Mesendoderm (in vitro differentiated cells): ENCODE measurements at regions not wholly inside any gene's neighbourhood (a gene's known extent, or its start where the extent isn't known, plus 50 kb on each side); places are given as distances from the start of the nearest gene placed in this dataset.

ENCODE experiments used
- DNase-seq: peaks from one replicate; pipeline ENCODE4 v3.0.0; 2013
- H2AK5ac ChIP-seq: 2 replicates; pipeline ENCODE4 v1.6.1; 2013; ENCODE audit warnings: low read length, inconsistent platforms
- H2BK120ac ChIP-seq: 2 replicates; pipeline ENCODE4 v1.6.1; 2013; ENCODE audit warnings: low read depth, mild to moderate bottlenecking, low read length, moderate library complexity, mixed read lengths
- H2BK15ac ChIP-seq: replicated peaks from 2 replicates; pipeline ENCODE4 v1.6.1; 2013; ENCODE audit warnings: low read depth, mild to moderate bottlenecking, moderate library complexity
- H2BK5ac ChIP-seq: 2 replicates; pipeline ENCODE4 v1.6.1; 2013; ENCODE audit warnings: low read length, inconsistent platforms
- H3K18ac ChIP-seq: 2 replicates; pipeline ENCODE4 v1.6.1; 2013; ENCODE audit warnings: mild to moderate bottlenecking, low read length, mixed read lengths
- H3K23ac ChIP-seq: one replicate; pipeline ENCODE4 v1.6.1; 2013; ENCODE audit warnings: low read length
- H3K27ac ChIP-seq: 2 replicates; pipeline ENCODE4 v1.5.1; 2013; ENCODE audit warnings: low read depth, mild to moderate bottlenecking, inconsistent platforms, low read length, moderate library complexity
- H3K27me3 ChIP-seq: 2 replicates; pipeline ENCODE4 v1.6.1; 2013; ENCODE audit warnings: low read length, control low read depth, mild to moderate bottlenecking, inconsistent platforms; ENCODE audit not compliant: insufficient read depth, poor library complexity
- H3K36me3 ChIP-seq: 2 replicates; pipeline ENCODE4 v1.6.1; 2013; ENCODE audit warnings: low read length, inconsistent platforms; ENCODE audit not compliant: control insufficient read depth, insufficient read depth
- H3K4ac ChIP-seq: one replicate; pipeline ENCODE4 v1.6.1; 2013; ENCODE audit warnings: low read depth, mild to moderate bottlenecking, low read length, moderate library complexity
- H3K4me1 ChIP-seq: 2 replicates; pipeline ENCODE4 v1.6.1; 2013; ENCODE audit warnings: low read depth, low read length, inconsistent platforms; ENCODE audit not compliant: control insufficient read depth
- H3K4me2 ChIP-seq: 2 replicates; pipeline ENCODE4 v1.6.1; 2013; ENCODE audit warnings: low read length
- H3K4me3 ChIP-seq: 2 replicates; pipeline ENCODE4 v1.5.1; 2013; ENCODE audit warnings: mild to moderate bottlenecking, low read length
- H3K56ac ChIP-seq: one replicate; pipeline ENCODE4 v1.6.1; 2013; ENCODE audit warnings: low read length
- H3K79me1 ChIP-seq: 2 replicates; pipeline ENCODE4 v1.6.1; 2013; ENCODE audit warnings: low read length, inconsistent platforms
- H3K79me2 ChIP-seq: 2 replicates; pipeline ENCODE4 v1.6.1; 2013; ENCODE audit warnings: mild to moderate bottlenecking, low read length; ENCODE audit not compliant: control insufficient read depth, insufficient read depth
- H3K9ac ChIP-seq: 2 replicates; pipeline ENCODE4 v1.6.1; 2013; ENCODE audit warnings: low read length, inconsistent platforms
- H4K5ac ChIP-seq: one replicate; pipeline ENCODE4 v1.6.1; 2013; ENCODE audit warnings: low read length
- H4K8ac ChIP-seq: one replicate; pipeline ENCODE4 v1.6.1; 2013; ENCODE audit warnings: low read depth, mild to moderate bottlenecking, control low read depth, low read length, moderate library complexity
- WGBS: extraction: QIAGEN DNeasy Blood & Tissue Kit; methylation state at CpG from one replicate; pipeline ENCODE4 v1.1.7; 2013; ENCODE audit warnings: low lambda C conversion rate, missing lambda C conversion rate; ENCODE audit not compliant: insufficient coverage; ENCODE audit errors: extremely low coverage; 5-methylcytosine and 5-hydroxymethylcytosine counted together

GRCh38 chr17:70338946-70339354 lies 169.6 kb downstream of the KCNJ2 start:
- H2BK15ac ChIP-seq = no peak overlapping the region
- no peaks in the 10 kb centered on the region for H3K79me1 ChIP-seq
- H3K27me3 ChIP-seq = no peaks in the 10 kb centered on the region
- no peak for DNase-seq
- no peak overlapping the region for H3K23ac ChIP-seq
- H3K4me1 ChIP-seq = no peaks in the 10 kb centered on the region
- no peak overlapping the region for H3K9ac ChIP-seq
- H4K5ac ChIP-seq = no peak overlapping the region
- no CpG with 5 or more reads among the region's 1 CpG for WGBS
- no peak overlapping the region for H3K4me3 ChIP-seq
- H3K4me2 ChIP-seq = no peak overlapping the region
- no peaks in the 10 kb centered on the region for H3K79me2 ChIP-seq
- no peak overlapping the region for H2BK5ac ChIP-seq
- no peaks in the 10 kb centered on the region for H3K36me3 ChIP-seq
- H2AK5ac ChIP-seq = no peak overlapping the region
- H4K8ac ChIP-seq = no peak overlapping the region
- no peak overlapping the region for H3K56ac ChIP-seq
- no peak overlapping the region for H3K18ac ChIP-seq
- no peak overlapping the region for H3K27ac ChIP-seq
- no peak overlapping the region for H3K4ac ChIP-seq
- no peak overlapping the region for H2BK120ac ChIP-seq

GRCh38 chr17:70343114-70343513 lies 173.8 kb downstream of the KCNJ2 start:
- H3K4me1 ChIP-seq = no peaks in the 10 kb centered on the region
- no peak overlapping the region for H3K27ac ChIP-seq
- H3K4me2 ChIP-seq = no peak overlapping the region
- no peak overlapping the region for H3K56ac ChIP-seq
- no peak for DNase-seq
- H3K23ac ChIP-seq = no peak overlapping the region
- no peaks in the 10 kb centered on the region for H3K79me2 ChIP-seq
- no CpG with 5 or more reads among the region's 5 CpGs for WGBS
- H3K79me1 ChIP-seq = no peaks in the 10 kb centered on the region
- no peaks in the 10 kb centered on the region for H3K36me3 ChIP-seq
- no peak overlapping the region for H2BK120ac ChIP-seq
- no peaks in the 10 kb centered on the region for H3K27me3 ChIP-seq
- no peak overlapping the region for H3K9ac ChIP-seq
- H2AK5ac ChIP-seq = no peak overlapping the region
- no peak overlapping the region for H2BK15ac ChIP-seq
- H3K4ac ChIP-seq = no peak overlapping the region
- no peak overlapping the region for H3K4me3 ChIP-seq
- no peak overlapping the region for H2BK5ac ChIP-seq
- H4K5ac ChIP-seq = no peak overlapping the region
- H3K18ac ChIP-seq = no peak overlapping the region
- no peak overlapping the region for H4K8ac ChIP-seq

GRCh38 chr17:70344386-70345060 lies 175.2 kb downstream of the KCNJ2 start:
- no peaks in the 10 kb centered on the region for H3K4me1 ChIP-seq
- H2BK5ac ChIP-seq = no peak overlapping the region
- no CpG with 5 or more reads among the region's 6 CpGs for WGBS
- no peak overlapping the region for H3K9ac ChIP-seq
- H3K79me1 ChIP-seq = no peaks in the 10 kb centered on the region
- no peak overlapping the region for H3K18ac ChIP-seq
- H3K4ac ChIP-seq = no peak overlapping the region
- no peak overlapping the region for H4K8ac ChIP-seq
- H3K56ac ChIP-seq = no peak overlapping the region
- no peak overlapping the region for H3K27ac ChIP-seq
- H2AK5ac ChIP-seq = no peak overlapping the region
- DNase-seq = no peak
- H2BK15ac ChIP-seq = no peak overlapping the region
- H4K5ac ChIP-seq = no peak overlapping the region
- no peak overlapping the region for H3K23ac ChIP-seq
- no peak overlapping the region for H2BK120ac ChIP-seq
- no peaks in the 10 kb centered on the region for H3K27me3 ChIP-seq
- H3K4me2 ChIP-seq = no peak overlapping the region
- no peaks in the 10 kb centered on the region for H3K79me2 ChIP-seq
- no peak overlapping the region for H3K4me3 ChIP-seq
- H3K36me3 ChIP-seq = no peaks in the 10 kb centered on the region

- H3K23ac ChIP-seq = no peak overlapping the region
- H2AK5ac ChIP-seq = no peak overlapping the region
- H3K4ac ChIP-seq = no peak overlapping the region
- H3K79me2 ChIP-seq = no peaks in the 10 kb centered on the region
- H2BK5ac ChIP-seq = no peak overlapping the region
- H3K27ac ChIP-seq = no peak overlapping the region
- H2BK120ac ChIP-seq = no peak overlapping the region
- H3K9ac ChIP-seq = no peak overlapping the region
- no peaks in the 10 kb centered on the region for H3K27me3 ChIP-seq
- no peak overlapping the region for H3K4me2 ChIP-seq
- H3K4me1 ChIP-seq = no peaks in the 10 kb centered on the region
- no peak overlapping the region for H3K56ac ChIP-seq
- DNase-seq = no peak
- WGBS = no CpG with 5 or more reads among the region's 2 CpGs
- no peak overlapping the region for H3K4me3 ChIP-seq
- no peak overlapping the region for H4K5ac ChIP-seq
- H2BK15ac ChIP-seq = no peak overlapping the region
- no peaks in the 10 kb centered on the region for H3K36me3 ChIP-seq
- H3K79me1 ChIP-seq = no peaks in the 10 kb centered on the region
- H4K8ac ChIP-seq = no peak overlapping the region
- no peak overlapping the region for H3K18ac ChIP-seq
These were observed 175.7 kb downstream of the KCNJ2 start for GRCh38 chr17:70345061-70345460.

- Histone ChIP-seq H4K5ac (no peak overlapping the region), H2AK5ac (no peak overlapping the region), H3K4me2 (no peak overlapping the region), H3K4me3 (no peak overlapping the region), H3K27ac (no peak overlapping the region), H3K79me1 (no peaks in the 10 kb centered on the region), H3K27me3 (no peaks in the 10 kb centered on the region), H3K36me3 (no peaks in the 10 kb centered on the region), H3K4me1 (no peaks in the 10 kb centered on the region), H3K9ac (no peak overlapping the region), H2BK120ac (no peak overlapping the region), H3K18ac (no peak overlapping the region), H4K8ac (no peak overlapping the region), H3K4ac (no peak overlapping the region), H2BK5ac (no peak overlapping the region), H3K79me2 (no peaks in the 10 kb centered on the region), H3K56ac (no peak overlapping the region), H2BK15ac (no peak overlapping the region), H3K23ac (no peak overlapping the region)
- WGBS = no CpG with 5 or more reads among the region's 3 CpGs
- no peak for DNase-seq
These were observed 183.5 kb downstream of the KCNJ2 start for GRCh38 chr17:70352834-70353233.
